Suppressor macrophage treated with lipopolysaccharide for 1 hour (primary cell): ENCODE measurements at regions not wholly inside any gene's neighbourhood (a gene's known extent, or its start where the extent isn't known, plus 50 kb on each side); places are given as distances from the start of the nearest gene placed in this dataset.

Source experiments
- DNase-seq, 3 donors: peaks; one replicate each; pipeline ENCODE4 v3.0.0-alpha.2; 2020 to 2022

DNA sequence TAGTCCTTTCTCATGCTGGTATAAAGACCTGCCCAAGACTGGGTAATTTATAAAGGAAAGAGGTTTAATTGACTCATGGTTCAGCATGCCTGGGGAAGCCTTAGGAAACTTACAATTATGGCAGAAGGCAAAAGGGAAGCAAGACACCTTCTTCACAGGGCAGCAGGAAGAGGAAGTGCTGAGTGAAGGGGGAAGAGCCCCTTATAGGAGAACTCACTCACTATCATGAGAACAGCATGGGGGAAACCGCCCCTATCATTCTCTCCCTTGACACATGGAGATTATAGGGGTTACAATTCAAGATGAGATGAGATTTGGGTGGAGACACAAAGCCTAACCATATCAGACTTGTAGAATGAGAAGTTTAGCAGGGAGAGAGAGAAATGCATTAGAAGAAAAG, 373.3 kb upstream of the DIAPH2 start:
- no peak for DNase-seq

DNA sequence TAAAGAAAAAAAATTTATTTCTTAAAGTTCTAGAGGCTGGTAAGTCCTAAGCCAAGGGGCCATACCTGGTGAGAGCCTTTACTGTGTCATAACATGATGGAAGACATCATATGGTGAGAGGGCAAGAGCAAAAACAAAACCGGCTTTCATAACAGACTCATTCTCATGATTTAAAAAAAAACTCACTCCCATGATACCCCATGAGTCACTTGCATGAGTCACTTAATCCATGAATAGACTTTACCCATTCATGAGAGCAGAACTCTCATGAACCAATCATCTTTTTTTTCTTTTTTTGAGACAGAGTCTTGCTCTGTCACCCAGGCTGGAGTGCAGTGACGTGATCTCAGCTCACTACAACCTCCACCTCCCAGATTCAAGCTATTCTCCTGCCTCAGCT, 369.7 kb upstream of the DIAPH2 start:
- peak; percentile 2 to 33 (median 14) for DNase-seq

DNA sequence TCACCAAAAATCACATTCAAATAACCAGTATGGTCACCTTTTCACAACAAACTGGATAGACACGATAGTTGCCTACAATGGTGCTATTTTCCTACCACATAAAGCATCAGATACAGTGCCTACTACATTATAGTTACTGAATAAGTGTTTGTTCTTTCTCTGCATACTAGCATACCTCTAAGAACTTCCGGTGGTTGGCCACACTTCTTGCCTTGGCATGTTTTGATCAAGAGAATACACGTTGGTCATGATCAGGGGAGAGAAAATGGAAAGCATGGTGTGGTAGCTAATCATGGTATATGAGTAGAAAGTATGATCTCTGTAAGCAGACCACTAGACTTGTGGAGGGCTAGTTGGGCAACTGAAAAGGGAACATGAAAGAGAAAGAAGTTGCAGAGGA, 322.8 kb upstream of the DIAPH2 start:
- peak in 1 of 3 donors; percentile 5 for DNase-seq

DNA sequence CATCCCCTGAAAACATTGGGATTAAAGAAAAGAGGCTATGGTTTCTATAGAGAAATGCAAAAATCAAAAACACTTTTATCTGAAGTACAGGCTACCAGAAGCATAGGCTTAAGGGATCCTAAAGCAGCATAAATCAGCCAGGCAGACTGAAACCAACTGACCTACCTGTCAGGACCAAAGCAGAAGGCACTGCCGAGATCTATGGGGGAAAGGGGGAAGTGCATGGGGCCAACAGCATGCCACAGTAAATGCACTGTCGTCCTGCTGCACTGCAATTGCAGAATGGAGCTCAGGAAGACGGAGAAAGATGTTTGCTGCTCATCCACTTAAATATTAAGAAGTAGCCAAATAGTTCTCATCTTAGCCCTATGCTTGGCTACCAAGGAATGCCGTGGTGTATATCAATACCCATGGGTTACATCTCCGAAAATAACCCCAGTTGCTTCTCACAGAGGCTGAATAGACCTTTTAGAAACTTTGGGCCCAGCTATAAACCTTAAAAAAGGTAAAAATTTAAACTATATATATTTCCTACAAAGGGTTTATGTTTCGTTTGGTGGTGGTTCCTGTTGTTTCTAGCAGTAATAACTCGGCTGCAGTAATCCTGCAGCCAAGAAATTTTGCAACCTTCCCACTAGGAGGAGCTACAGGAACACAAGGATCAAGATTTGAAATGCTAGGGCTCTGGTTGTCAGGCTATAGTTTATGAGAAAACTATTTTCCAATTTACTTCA, 312.2 kb upstream of the DIAPH2 start:
- DNase-seq, result peak; percentile 49 to 71 (median 52)

DNA sequence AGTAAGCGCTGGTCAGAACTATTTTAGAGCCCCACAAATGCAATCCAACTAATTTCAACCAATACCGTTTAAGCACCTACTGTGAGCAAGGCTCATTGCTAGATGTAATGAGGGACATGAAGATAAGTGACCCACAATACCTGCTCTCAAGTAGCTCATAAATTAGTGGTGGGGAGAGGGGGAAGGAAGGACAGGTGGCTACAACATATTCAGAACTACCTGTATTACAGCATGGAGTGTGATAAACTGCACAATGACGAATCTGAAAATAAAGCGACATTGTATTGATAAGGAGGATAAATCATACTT, 311.6 kb upstream of the DIAPH2 start:
- no peak for DNase-seq

DNA sequence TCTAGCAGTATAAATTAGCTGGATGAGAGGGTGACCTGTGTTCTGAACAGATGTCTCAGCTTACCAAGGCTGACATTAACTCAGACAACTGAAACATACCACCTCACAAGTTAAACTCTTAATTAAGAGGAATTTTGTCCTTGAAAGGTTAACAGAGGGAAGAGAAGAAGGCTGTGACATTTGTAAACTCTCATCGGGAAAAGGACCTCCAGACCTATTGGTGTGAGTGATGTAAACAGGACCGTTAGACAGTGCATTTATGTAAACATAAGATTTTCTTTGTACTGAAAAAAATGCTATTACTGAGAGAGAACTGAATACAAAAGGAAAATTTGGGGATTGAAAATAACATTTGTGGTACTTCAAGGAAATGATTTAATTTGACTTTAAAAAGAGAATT, 308.4 kb upstream of the DIAPH2 start:
- no peak for DNase-seq

DNA sequence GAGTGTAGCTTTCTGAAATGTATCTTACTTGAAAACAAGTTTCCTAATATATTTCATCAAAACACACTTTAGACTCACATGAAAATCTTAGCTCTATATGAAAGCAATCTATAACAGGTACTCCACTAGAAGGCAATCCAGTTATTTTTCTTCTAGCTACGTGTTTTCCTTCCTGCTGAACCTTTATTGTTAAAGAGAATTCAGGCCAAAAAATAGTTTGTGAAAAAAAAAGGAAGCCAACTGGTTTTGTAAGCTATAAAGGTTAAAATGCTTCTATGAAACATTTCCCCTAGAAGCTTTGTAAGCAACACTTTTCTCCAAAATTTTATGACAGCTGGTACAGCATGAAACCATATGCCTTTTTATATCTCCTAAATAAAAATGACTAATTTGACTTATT, 304.7 kb upstream of the DIAPH2 start:
- DNase-seq, result no peak

DNA sequence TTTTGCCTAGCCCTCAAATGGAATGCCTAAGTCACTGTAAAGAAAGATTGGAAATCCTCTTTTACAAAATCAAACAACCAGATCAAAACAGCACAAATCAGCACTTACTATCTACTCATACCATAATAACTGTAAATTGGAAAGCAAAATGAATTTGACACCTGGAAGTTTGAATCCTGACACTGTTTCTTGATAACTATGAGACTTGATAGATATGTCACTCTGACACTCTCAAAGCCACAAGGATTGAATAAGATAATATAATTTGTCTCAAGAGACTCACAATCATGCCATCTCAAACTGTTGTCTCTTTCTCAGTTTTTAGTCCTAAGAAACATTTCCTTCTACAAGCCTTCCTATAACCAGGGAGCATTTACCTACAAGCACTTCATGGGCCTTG, 302.6 kb upstream of the DIAPH2 start:
- DNase-seq, result no peak

DNA sequence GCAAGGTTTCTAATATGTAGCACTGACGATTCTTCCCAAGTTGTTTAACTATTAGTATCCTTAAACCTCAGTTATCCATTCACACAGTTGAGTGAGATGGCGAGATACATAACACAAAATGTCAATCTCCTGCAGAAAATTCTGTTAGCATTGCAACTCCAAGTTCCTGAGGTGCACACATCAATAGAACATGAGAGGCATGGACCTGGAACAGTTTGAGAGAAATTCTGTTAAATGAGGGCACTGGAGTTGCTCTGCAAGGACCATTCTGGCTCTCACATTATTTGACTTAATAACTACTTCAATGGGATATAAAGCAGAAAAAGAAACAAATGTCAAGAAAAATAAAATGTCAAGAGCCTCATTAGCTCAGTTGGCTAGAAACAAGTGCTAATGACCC, 301.2 kb upstream of the DIAPH2 start:
- DNase-seq, result no peak

DNA sequence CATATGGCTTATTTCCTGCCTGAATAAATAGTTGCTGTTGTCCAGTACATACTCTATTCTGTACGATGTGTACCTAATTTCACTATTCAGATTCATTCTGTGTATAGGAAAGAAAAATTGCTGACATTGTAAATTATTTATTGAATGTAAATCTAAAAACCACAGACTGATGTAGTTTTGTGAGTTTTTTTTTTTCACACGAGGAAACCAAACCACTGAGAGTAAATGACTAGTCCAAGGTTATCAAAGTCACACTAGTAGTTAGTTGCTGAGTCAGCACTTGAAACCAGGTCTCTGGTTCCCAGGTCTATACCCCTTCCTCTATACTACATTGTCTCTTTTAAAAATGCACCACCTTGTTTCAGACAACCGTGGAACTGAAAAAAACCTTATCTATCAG, 298.3 kb upstream of the DIAPH2 start:
- DNase-seq, result no peak

DNA sequence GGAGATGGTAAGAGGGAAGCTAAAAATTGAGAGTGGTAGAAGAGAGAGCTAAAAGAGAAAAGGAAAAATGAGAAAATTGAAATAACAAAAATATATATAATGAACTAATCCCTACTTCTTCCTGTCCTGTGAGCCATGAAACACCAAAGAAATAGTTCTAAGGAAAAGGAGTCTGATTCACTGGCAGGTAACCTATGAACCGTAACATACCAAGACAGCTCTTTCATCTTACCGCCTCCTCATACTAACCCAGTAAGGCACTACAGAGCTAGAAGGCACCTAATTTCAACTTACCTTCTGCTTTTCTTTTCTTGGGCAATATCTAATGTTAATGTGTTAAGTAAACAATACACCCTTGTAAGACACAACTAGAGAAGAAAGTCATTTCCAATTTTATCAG, 297.7 kb upstream of the DIAPH2 start:
- DNase-seq, result no peak

DNA sequence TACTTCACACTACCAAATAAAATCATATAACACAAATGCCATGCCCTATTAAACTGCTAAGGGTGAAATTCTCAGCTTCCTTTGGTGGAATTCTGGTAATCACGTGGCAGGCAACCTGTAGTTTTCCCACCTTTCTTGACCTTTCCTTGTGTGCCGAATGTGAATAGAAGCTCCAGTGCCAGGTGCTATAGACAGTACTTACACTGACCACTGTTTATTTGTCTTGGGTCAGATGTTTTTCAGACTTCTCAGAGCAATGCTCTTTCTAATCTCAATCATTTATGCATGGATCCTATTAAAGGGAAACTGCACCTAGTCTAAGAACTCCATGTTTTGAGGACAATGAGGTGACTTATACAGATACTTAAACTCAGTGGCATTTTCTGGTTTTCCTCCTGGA, 296.8 kb upstream of the DIAPH2 start:
- no peak for DNase-seq

DNA sequence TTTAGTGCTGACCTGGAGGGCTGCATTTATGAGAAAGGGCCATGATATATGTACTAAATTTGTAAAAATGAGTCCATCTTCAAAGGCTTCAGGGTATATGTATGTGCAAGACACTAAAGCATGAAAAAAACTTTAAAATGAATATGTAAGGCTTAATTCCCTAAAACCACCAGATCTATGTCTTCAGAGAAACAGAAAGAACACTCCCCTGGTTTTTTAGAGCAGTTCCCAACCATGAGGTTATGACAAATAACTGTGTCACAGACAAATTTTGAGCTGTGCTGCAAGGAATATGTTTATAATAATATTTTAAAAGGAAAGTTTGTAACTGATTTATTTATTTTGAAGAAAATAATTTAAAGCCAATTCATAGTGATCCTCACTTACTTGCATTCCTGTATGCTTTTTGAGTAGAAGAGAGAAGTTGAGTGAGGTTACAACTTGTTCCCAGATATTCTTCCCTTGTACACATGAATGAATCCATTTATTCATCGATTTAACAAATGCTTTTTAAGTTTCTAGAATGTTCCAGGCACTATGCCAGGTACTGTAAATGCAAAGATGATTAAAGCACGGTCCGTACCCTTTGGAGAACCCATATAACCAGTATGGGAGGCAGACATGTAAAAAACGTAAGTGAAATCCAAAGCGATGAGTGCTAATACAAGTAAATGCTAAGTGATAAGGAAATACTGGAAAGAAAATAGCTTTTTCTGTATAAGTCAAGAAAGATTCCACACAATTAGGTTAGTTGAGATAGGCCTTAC, 295.2 kb upstream of the DIAPH2 start:
- DNase-seq, result no peak

DNA sequence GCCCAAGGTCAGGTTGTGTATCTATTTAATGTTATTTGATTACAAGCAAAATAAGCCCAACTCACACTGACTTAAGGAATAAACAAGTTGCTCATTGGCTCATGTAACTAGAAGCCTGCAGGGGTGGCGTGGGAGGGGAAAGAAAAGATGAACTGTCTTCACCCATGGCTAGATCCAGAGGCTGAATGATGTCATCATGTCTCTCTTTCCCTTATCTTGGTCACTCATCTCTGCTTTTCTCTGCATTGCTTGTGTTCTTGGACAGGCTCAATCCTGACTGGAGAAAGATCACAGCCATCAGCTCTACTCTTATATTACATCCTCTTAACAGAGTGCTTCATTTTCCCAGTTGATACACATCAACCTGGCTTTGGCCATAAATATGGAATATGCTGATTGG, 290.0 kb upstream of the DIAPH2 start:
- DNase-seq, result peak; percentile 37 to 60 (median 50)

DNA sequence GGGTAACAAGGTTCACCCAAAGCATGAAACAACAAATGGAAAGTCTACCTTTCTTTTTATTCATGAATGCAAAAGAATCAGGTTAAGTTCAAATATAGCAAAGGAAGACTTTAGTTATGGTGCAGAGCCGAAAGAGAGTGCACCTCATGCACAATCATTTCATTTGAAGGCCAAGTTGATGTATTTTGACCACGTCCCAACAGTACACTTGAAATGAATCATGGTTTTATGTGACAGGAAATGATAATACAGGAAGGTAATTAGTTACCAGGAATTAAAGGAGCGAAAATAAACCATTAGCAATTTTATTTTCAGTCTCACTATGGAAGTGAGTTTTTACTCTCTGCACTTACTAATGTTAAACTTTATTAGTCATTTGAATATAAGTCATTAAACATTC, 281.2 kb upstream of the DIAPH2 start:
- no peak for DNase-seq

DNA sequence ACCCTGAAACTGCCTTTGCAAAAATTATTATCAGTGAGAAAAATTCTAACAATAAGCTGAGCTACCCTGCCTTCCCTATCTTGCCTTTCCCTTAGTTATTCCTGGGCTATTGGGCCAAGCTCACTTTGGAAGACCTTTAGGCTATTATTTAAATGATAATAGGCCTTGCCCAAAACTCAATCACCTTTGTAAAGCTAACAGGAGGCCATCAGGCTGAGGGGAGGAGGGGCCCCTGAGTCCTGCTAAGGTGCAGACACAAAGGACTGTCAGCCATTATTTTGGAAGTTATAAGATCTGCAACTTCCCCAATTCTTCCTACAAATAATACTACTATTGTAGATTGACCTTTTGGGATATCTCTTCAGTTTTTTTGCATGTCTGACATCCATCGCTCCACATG, 278.8 kb upstream of the DIAPH2 start:
- DNase-seq, result no peak

DNA sequence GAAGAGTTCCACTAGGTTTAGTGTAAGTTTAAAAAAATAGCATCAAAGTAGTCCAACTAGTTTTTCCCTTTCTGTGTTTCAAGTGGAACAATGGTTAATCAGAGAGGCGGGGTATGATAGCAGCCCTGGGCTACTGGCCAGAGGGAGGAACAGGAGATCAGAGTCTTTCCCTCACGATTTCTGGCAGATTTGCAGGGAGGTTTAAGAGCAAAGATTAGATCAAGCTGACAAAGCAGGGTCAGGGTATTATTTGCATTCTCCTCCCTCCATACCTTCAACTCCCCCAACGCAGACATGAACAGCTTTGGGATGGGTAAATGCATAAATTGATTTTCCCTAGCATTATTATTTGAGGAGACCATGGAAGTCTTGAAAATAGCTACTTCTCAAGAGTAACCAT, 277.6 kb upstream of the DIAPH2 start:
- DNase-seq, result no peak

DNA sequence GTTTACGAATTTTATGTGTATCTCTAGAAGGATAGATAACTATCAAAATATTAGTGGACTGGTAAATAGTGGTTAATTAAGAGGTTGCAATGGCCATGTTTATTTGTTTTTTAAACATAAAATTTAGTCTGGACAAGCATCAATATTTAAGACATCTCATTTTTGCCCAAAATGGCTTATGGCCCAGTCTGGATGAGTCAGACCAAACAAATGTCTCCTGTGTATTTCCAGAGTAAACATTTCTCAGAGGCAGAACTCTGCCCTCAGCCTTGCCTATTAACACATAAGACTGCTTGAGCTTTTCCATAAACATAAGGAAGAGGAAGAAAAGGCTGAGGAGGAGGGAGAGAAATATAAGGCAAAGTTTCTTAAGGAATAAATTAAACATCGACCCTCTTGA, 277.1 kb upstream of the DIAPH2 start:
- DNase-seq, result no peak

DNA sequence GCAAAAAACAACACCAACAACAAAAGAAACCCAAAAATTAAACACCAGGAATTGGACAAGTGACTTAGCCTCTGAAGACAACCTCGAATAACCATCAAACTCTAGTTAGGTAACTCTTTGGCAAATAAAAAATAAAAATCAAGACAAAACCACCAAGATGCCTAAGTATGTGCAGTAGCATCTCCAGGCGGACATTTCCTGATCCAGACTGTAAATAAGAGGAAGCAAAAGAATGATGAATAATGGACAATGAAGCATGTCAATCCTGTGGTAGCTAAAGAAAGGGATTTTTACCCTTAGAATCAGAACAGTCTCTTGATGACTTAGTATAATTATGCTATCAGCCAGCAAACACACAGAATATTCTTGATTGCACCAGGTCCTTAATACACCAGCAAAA, 276.7 kb upstream of the DIAPH2 start:
- DNase-seq, result no peak

DNA sequence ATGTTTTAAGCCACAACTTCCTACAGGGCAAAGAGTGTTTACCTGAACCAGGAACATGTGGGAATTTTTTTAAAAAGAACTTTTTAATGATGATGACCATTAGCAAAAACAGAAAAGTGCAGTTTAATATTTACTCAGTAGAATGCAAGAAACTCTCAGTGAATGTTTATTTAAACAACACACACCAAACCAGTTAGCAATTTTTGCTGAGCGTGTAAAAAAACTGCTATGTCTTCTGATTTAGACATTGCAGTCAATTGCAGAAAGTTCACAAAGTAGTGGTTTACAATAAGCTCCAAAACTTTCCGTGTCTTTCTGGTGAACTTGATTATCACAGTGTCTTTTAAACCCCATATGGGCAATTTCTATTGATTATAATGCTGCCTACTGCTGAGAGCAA, 273.7 kb upstream of the DIAPH2 start:
- DNase-seq, result no peak

DNA sequence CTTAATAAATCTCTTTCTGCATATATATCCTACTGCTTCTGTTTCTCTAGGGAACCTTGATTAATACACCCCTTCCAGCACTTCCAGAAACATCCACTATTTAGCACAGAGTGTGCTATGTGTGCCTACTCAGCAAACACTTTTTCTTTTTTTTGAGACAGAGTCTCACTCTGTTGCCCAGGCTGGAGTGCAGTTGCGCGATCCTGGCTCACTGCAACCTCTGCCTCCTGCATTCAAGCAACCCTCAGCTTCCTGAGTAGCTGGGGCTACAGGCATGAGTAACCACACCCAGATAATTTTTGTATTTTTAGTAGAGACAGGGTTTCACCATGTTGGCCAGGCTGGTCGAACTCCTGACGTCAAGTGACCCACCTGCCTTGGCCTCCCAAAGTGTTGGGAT, 266.9 kb upstream of the DIAPH2 start:
- DNase-seq, result no peak

DNA sequence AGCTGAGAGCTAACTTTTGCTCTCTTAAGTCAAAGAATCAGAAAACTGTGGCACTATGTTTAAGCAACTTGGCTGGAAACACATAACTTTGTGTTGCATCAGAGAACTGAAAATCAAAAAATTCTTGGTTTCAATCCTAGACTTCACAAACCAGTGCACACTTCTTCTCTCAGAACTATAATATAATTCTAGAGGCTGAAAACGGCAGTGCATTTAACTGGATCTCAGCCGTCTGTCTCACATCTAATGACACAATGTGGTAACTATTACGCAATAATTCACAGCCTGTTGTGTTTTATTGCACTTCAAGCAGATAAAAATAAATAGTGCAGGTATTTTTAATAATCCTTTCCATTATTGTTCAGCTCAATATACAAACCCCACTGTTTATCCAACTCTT, 260.6 kb upstream of the DIAPH2 start:
- DNase-seq, result peak; percentile 7 to 58 (median 56)

DNA sequence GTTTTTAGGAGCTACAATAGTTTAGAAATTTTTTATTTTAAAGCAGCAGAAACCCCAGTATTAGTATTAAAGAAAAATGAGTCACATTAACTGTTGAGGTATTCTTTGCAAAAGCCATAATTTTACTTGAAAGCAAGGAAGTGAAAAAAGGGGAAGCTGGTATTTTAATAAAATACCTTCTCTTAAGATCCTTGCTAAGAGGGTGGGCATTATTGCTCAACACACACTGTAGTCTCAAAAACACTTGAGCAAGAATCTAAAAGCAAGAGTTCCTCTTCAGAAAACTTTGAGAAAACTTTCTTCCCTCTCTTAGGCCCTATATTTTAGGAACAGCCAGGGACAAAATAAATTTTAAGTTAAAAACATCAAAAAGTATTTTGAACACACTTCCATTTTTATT, 259.4 kb upstream of the DIAPH2 start:
- peak; percentile 42 to 68 (median 64) for DNase-seq

DNA sequence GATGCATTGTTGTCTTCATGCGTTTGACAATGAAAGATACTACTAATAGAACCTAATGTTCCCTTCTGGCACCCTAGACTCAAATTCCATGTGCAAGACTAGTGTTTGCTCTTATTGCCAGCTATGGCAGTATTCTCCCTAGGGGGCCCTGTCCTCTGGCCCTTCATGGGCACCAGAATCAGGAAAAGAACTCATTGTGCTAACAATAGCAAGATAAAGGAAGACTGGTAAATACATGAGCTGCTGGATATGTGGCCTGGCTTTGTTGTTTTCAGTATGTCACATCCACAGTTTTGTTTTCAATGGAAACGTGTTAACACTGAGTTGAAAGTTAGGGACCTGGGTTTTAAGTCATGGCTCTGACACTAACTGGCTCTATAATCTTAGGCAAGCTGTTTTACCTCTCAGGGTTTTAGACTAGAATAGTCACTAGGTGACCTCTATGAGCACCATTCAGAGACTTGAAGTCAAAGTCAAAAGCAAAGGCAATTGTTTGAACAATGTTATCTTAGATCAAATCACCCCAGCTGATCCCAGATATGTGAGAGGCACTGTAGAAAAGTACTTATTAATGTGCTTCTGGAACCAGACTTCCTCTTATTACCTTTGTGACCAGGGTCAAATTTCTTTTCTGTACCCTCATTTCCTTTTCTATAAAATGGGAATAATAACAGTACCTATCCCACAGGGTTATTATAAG, 253.7 kb upstream of the DIAPH2 start:
- no peak for DNase-seq
